T-helper 2 cell treated with Interferon-gamma antibody and Interleukin-4, amounts not matched to agents 5 μg/mL and 100 μg/mL, for 36 hours (primary cell): ENCODE measurements at regions not wholly inside any gene's neighbourhood (a gene's known extent, or its start where the extent isn't known, plus 50 kb on each side); places are given as distances from the start of the nearest gene placed in this dataset.

Experiments used
- DNase-seq: peaks from one replicate; pipeline ENCODE4 v3.0.0; 2021; ENCODE audit warnings: low spot score
- H3K27ac Mint-ChIP-seq: one replicate; pipeline ENCODE4 v1.8.0; 2021; ENCODE audit warnings: mild to moderate bottlenecking, mixed read lengths
- H3K27me3 Mint-ChIP-seq: one replicate; pipeline ENCODE4 v1.8.0; 2021; ENCODE audit warnings: low read depth, mixed read lengths
- H3K36me3 Mint-ChIP-seq: one replicate; pipeline ENCODE4 v1.8.0; 2021; ENCODE audit warnings: low read depth, mixed read lengths
- H3K4me1 Mint-ChIP-seq: one replicate; pipeline ENCODE4 v1.8.0; 2021; ENCODE audit warnings: low read depth, mixed read lengths
- H3K4me3 Mint-ChIP-seq: one replicate; pipeline ENCODE4 v1.8.0; 2022; ENCODE audit warnings: mild to moderate bottlenecking, moderate library complexity, mixed read lengths
- H3K9me3 Mint-ChIP-seq: one replicate; pipeline ENCODE4 v1.8.0; 2021; ENCODE audit warnings: mixed read lengths

- H3K9me3 Mint-ChIP-seq: peaks cover 6% of the 10 kb centered on the region
- H3K27me3 Mint-ChIP-seq: no peaks in the 10 kb centered on the region
- DNase-seq: no peak
- H3K36me3 Mint-ChIP-seq: no peaks in the 10 kb centered on the region
- H3K27ac Mint-ChIP-seq: no peak overlapping the region
- no peaks in the 10 kb centered on the region for H3K4me1 Mint-ChIP-seq
- H3K4me3 Mint-ChIP-seq: no peak overlapping the region
These were observed 532.5 kb upstream of the SLC10A2 start for GRCh38 chr13:103598671-103599070.

- Mint-ChIP-seq H3K27ac (no peak overlapping the region), H3K4me3 (no peak overlapping the region), H3K36me3 (no peaks in the 10 kb centered on the region), H3K4me1 (no peaks in the 10 kb centered on the region), H3K9me3 (peaks cover 12% of the 10 kb centered on the region), H3K27me3 (no peaks in the 10 kb centered on the region)
- DNase-seq: no peak
These were observed 507.2 kb upstream of the SLC10A2 start for GRCh38 chr13:103573446-103573845.

- no peaks in the 10 kb centered on the region for H3K4me1 Mint-ChIP-seq
- no peak for DNase-seq
- H3K4me3 Mint-ChIP-seq: no peak overlapping the region
- H3K9me3 Mint-ChIP-seq: peaks cover 9% of the 10 kb centered on the region
- no peaks in the 10 kb centered on the region for H3K27me3 Mint-ChIP-seq
- H3K27ac Mint-ChIP-seq: no peak overlapping the region
- H3K36me3 Mint-ChIP-seq: no peaks in the 10 kb centered on the region
These were observed 502.1 kb upstream of the SLC10A2 start for GRCh38 chr13:103568314-103568713.

- Mint-ChIP-seq H3K4me3 (no peak overlapping the region), H3K9me3 (peaks cover 11% of the 10 kb centered on the region)
These were observed 491.7 kb upstream of the SLC10A2 start for GRCh38 chr13:103557878-103558277.

GRCh38 chr13:103556681-103557080 lies 490.5 kb upstream of the SLC10A2 start:
- H3K27me3 Mint-ChIP-seq: no peaks in the 10 kb centered on the region
- no peaks in the 10 kb centered on the region for H3K4me1 Mint-ChIP-seq
- H3K27ac Mint-ChIP-seq: no peak overlapping the region
- peaks cover 18% of the 10 kb centered on the region for H3K9me3 Mint-ChIP-seq
- no peaks in the 10 kb centered on the region for H3K36me3 Mint-ChIP-seq
- DNase-seq: no peak
- H3K4me3 Mint-ChIP-seq: no peak overlapping the region

More at GRCh38 chr13:103557878-103558277, 491.7 kb upstream of the SLC10A2 start:
- no peak overlapping the region for H3K27ac Mint-ChIP-seq
- H3K36me3 Mint-ChIP-seq: no peaks in the 10 kb centered on the region
- no peak for DNase-seq
- no peaks in the 10 kb centered on the region for H3K27me3 Mint-ChIP-seq
- no peaks in the 10 kb centered on the region for H3K4me1 Mint-ChIP-seq

- Mint-ChIP-seq H3K9me3 (peaks cover 47% of the 10 kb centered on the region), H3K4me3 (no peak overlapping the region), H3K4me1 (no peaks in the 10 kb centered on the region), H3K36me3 (no peaks in the 10 kb centered on the region), H3K27ac (no peak overlapping the region), H3K27me3 (no peaks in the 10 kb centered on the region)
- DNase-seq: no peak
These were observed 481.7 kb upstream of the SLC10A2 start for GRCh38 chr13:103547914-103548313.

GRCh38 chr13:103546271-103546670 lies 480.1 kb upstream of the SLC10A2 start:
- Mint-ChIP-seq H3K27me3 (no peaks in the 10 kb centered on the region), H3K9me3 (peaks cover 45% of the 10 kb centered on the region), H3K4me3 (no peak overlapping the region), H3K27ac (no peak overlapping the region), H3K4me1 (no peaks in the 10 kb centered on the region), H3K36me3 (no peaks in the 10 kb centered on the region)
- no peak for DNase-seq

- Mint-ChIP-seq H3K4me1 (no peaks in the 10 kb centered on the region), H3K27me3 (no peaks in the 10 kb centered on the region), H3K36me3 (no peaks in the 10 kb centered on the region), H3K9me3 (peaks cover 32% of the 10 kb centered on the region), H3K27ac (no peak overlapping the region), H3K4me3 (no peak overlapping the region)
- no peak for DNase-seq
These were observed 476.4 kb upstream of the SLC10A2 start for GRCh38 chr13:103542648-103543047.

GRCh38 chr13:103540382-103540765 lies 474.2 kb upstream of the SLC10A2 start:
- DNase-seq: no peak
- Mint-ChIP-seq H3K36me3 (no peaks in the 10 kb centered on the region), H3K27me3 (no peaks in the 10 kb centered on the region), H3K9me3 (peaks cover 19% of the 10 kb centered on the region), H3K27ac (no peak overlapping the region), H3K4me1 (no peaks in the 10 kb centered on the region), H3K4me3 (no peak overlapping the region)

- no peak overlapping the region for H3K27ac Mint-ChIP-seq
- no peaks in the 10 kb centered on the region for H3K27me3 Mint-ChIP-seq
- H3K4me3 Mint-ChIP-seq: no peak overlapping the region
- H3K9me3 Mint-ChIP-seq: peaks cover 15% of the 10 kb centered on the region
- no peaks in the 10 kb centered on the region for H3K36me3 Mint-ChIP-seq
- no peak for DNase-seq
- H3K4me1 Mint-ChIP-seq: no peaks in the 10 kb centered on the region
These were observed 473.6 kb upstream of the SLC10A2 start for GRCh38 chr13:103539721-103540381.

GRCh38 chr13:103539265-103539664 lies 473.0 kb upstream of the SLC10A2 start:
- Mint-ChIP-seq H3K4me1 (no peaks in the 10 kb centered on the region), H3K4me3 (no peak overlapping the region), H3K27ac (no peak overlapping the region), H3K36me3 (no peaks in the 10 kb centered on the region), H3K9me3 (peaks cover 10% of the 10 kb centered on the region), H3K27me3 (no peaks in the 10 kb centered on the region)
- no peak for DNase-seq

GRCh38 chr13:103537616-103538015 lies 471.4 kb upstream of the SLC10A2 start:
- no peaks in the 10 kb centered on the region for H3K36me3 Mint-ChIP-seq
- no peak overlapping the region for H3K4me3 Mint-ChIP-seq
- no peak overlapping the region for H3K27ac Mint-ChIP-seq
- peaks cover 4% of the 10 kb centered on the region for H3K9me3 Mint-ChIP-seq
- H3K27me3 Mint-ChIP-seq: no peaks in the 10 kb centered on the region
- DNase-seq: no peak
- no peaks in the 10 kb centered on the region for H3K4me1 Mint-ChIP-seq

- no peak for DNase-seq
- Mint-ChIP-seq H3K9me3 (peaks cover 3% of the 10 kb centered on the region), H3K4me1 (no peaks in the 10 kb centered on the region), H3K4me3 (no peak overlapping the region), H3K36me3 (no peaks in the 10 kb centered on the region), H3K27ac (no peak overlapping the region), H3K27me3 (no peaks in the 10 kb centered on the region)
These were observed 465.1 kb upstream of the SLC10A2 start for GRCh38 chr13:103531278-103531677.

GRCh38 chr13:103528437-103528836 lies 462.2 kb upstream of the SLC10A2 start:
- H3K36me3 Mint-ChIP-seq: no peaks in the 10 kb centered on the region
- no peaks in the 10 kb centered on the region for H3K4me1 Mint-ChIP-seq
- H3K27me3 Mint-ChIP-seq: no peaks in the 10 kb centered on the region

GRCh38 chr13:103525530-103525929 lies 459.3 kb upstream of the SLC10A2 start:
- no peaks in the 10 kb centered on the region for H3K4me1 Mint-ChIP-seq
- H3K4me3 Mint-ChIP-seq: no peak overlapping the region
- no peaks in the 10 kb centered on the region for H3K27me3 Mint-ChIP-seq
- H3K36me3 Mint-ChIP-seq: no peaks in the 10 kb centered on the region
- no peak overlapping the region for H3K27ac Mint-ChIP-seq
- H3K9me3 Mint-ChIP-seq: no peaks in the 10 kb centered on the region
- DNase-seq: no peak

More at GRCh38 chr13:103528437-103528836, 462.2 kb upstream of the SLC10A2 start:
- no peak overlapping the region for H3K4me3 Mint-ChIP-seq
- H3K9me3 Mint-ChIP-seq: peaks cover 3% of the 10 kb centered on the region
- DNase-seq: no peak
- no peak overlapping the region for H3K27ac Mint-ChIP-seq
